HG03097 (cell line): ENCODE measurements at regions not wholly inside any gene's neighbourhood (a gene's known extent, or its start where the extent isn't known, plus 50 kb on each side); places are given as distances from the start of the nearest gene placed in this dataset.

Experiments used
- ATAC-seq: cut with Tn5 transposase; IDR thresholded peaks from one replicate; pipeline ENCODE4 v1.9.1; 2021; ENCODE audit not compliant: unreplicated experiment, low FRiP score

DNA sequence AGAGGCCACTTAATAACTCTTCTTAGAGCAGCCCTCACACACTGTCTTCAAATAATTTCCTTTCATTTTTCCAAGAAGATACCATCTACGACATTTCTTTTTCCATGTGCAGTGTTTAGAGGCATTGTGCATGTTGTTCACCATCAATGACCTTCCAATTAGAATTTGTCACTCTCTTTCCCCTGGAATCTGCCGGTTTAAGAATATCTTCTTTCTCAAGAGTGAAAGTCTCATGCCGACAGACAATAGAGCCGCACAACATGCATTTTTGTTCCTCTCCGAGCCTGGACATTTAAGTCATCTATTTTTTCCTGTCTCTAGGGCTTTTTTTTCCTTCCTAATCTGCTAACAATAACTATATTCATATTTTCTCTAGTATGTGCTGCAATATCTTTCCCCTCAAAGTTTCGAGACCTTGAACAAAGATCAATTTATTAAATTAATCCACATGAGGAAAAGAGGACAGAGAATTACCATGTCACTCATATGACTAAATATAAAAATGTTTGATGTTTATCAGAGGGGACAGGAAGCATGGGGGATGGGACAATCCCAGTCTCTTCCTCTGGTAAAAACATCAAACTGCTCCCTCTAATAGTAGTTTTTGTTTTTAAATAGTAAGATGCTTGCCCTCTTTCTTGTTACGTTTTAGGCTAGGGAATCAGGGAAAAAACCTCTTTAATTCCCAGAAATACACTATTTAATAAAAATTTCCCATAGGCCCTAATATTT is 893.4 kb downstream of the C6orf118 start:
- no peak for ATAC-seq

DNA sequence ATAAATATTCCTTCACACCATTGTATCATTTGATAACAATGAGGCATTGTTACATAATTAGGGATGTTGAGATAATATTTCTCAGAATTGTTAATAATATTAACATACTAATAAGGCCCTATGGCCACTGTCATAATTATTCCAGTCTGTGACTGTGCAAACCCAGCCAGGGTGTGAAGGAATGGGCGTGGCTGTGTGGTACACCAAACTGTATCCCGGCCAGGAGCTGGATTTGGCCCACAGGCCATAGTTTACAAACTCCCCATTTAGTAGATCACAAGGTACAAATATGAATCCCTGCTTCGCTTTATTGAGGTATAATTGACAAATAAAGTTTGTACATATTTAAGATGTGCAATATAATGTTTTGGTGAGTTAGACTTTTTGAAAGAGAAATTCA is 894.7 kb downstream of the C6orf118 start:
- ATAC-seq = no peak

DNA sequence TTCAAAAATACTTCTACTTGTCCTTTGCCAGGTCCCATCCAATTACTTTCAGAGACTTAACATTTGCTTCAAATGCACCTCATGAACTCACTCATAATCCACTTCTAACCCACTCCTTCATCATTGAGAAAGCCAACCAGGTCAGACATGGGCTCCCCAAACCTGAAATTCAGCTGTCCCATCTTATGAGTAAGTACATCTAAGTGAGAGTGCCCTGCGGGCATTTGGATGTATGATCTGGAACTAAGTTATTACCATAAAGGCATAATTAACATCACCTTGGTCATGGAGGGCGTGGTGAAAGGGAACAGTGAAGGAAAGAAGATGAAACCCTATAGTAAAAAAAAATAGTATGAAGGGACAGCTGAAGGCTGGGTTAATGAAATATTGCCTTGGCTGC is 896.8 kb downstream of the C6orf118 start:
- ATAC-seq = no peak

DNA sequence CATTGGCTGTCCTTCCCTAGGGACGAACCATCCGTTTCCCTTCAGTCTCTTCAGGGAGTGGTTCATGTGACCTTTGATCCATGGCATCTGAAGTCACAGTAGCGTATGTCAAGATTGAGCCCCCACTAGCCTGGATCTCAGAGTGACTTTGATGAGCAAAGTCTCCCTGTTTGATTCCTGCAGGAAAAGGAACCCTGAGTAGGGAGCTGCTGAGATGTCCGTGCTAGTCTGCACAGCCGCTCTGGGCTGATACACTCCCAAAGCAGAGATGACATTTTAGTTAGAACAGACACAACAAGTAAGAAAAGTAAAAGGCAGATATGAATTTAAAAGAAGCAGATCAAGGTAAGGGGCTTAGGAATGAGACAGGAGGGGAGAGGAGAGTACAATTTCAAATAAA is 899.4 kb downstream of the C6orf118 start:
- ATAC-seq = no peak

DNA sequence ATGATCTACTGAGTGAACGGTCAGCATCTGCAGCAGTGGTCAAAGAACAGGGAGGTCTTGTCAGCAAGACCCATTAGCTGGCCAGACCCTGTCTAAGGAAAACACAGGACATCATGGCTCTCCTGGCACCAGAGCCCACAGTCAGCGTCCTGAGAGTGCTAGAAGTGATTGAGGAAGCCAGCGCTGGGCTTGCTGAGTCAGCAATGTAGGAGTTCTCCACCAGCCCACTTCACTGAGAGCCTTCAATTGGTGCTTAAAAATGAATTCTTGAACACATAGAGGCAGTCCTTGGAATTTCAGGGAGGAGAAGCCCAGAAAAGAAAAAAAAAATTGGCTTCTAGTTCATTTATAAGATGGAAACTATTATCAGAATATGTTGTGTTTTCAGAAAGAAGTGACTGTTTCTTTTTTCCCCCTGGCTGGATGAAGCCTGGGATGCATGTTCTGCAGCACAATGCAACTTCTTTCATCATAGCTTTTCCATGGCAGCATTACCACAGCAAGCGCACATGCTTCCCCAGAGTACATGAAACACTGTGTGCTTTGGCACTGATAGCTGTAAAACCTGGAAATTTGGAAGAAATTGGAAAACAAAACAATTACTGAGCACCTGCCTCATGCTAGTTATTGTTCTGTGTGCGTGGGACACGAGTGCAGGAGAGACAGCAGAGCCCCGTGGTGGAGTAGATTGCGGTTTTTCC is 899.9 kb downstream of the C6orf118 start:
- no peak for ATAC-seq

DNA sequence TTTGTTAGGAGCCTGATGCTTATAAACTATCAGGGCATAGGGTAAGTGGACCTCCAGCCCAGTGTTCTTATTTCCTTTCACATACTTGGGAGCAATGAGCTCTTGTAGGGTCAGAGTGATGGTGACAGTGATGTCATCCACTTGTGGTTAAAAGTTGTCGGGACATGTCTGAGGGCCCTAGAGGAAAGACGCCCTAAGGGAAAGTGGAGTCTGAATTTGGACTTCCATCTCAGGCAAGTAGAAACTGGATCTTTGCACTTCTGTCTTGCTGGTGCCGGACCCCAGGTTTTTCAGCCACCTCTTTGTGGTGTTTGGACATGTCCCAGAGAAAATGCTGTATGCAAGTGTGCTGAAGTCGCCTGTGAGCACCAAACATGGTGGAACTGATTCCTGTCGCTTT is 900.5 kb downstream of the C6orf118 start:
- ATAC-seq = no peak

DNA sequence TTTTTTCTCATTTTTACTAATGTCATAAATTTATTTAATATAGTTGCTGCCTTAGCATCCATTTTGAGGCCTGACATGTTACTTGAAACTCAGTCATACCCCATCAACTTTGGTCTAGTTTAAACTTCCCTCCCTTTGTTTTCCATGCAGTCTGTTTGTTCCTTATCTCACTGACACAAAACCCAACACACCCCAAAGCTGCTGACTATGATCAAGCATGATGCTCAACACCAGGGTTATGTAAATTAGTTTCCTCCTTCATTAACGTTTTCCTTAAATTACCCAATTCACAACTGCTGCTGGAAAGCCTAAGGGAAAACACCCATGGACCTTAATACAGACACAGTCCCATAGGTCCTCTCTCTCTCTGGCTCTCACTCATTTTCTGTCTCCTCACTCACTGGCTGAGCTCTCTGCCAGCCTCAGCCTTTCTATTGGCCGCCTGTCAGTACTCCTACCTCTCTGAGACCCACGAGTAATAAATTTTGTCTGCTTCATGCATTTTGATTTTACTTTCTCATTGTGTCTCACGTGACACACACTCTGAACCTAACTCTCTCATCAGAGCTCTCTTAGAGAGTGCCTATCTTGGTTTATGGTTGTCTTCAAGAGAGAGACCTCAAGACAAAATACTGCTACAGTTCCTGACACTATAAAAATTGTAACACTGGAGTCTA is 904.5 kb downstream of the C6orf118 start:
- no peak for ATAC-seq

DNA sequence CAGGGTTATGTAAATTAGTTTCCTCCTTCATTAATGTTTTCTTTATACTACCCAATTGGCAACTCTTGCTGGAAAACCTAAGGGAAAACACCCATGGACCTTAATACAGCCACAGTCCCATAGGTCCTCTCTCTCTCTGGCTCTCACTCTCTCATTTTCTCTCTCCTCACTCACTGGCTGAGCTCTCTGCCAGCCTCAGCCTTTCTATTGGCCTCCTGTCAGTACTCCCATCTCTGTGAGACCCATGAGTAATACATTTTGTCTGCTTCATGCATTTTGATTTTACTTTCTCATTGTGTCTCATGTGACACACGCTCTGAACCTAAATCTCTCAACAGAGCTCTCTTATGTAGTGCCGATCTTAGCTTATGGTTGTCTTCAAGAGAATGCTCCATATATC is 907.5 kb downstream of the C6orf118 start:
- no peak for ATAC-seq

DNA sequence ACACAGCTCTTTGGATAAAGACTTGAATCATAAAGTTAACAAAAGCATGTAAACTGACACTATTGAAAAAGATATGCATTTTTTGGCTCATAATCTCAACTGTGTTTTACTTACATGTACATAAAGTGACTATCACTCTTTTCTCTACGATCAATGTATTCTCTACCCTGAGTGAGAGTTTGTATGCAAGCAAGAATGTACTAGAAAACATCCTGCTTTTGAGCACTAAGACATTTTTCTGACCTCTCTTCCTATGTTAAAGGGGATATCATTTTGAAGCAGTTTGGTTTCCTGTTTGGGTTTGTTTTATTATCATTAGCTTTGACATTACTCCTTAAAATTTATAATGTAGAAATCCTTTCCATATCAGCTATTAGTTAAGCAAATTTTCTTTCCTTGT is 910.8 kb downstream of the C6orf118 start:
- no peak for ATAC-seq

DNA sequence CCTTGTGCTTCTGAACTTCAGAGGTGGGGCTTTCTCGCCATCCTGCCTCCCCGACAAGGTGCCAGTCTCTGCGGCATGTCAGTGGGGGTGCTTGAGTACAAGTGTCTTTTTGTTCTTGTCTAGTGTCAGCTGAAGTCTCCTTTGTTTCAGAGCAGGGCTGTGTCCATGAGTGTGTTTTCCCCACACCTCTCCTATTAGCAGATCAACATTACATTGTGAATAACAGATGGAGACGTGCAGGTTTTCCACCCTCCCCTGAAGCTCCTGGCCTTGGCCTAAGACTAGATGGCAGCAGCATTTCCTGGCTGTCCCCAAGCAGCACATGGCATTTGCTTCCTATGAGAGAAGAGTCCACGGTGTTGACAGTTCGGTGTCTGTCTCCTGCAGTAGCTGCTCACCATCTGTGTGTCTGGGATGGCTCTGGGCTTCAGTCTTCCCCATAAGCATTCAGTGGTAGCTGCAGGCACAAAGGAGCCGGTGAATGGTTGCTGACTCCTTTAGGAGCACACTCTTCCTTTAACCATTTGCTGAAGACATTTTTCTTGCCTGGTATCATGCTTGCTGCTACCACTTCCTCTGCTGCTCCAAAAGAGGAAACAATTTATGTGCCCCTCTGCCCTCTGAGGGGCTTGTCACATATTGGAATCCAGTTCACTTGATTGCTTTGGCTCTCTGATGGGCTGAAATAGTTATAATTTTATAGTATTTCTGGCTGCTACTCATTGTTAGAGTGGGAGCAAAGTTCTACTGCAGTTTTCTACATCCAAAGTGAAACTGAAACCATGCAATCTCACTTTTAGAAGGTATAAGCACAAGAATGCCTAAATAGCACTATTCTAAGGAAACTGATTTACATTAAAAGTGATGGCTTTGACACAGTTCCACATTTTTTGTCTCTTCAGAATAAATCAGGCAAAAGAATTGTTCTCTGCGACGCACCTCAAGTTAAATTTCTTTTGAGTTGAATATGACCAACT is 913.0 kb downstream of the C6orf118 start:
- no peak for ATAC-seq

DNA sequence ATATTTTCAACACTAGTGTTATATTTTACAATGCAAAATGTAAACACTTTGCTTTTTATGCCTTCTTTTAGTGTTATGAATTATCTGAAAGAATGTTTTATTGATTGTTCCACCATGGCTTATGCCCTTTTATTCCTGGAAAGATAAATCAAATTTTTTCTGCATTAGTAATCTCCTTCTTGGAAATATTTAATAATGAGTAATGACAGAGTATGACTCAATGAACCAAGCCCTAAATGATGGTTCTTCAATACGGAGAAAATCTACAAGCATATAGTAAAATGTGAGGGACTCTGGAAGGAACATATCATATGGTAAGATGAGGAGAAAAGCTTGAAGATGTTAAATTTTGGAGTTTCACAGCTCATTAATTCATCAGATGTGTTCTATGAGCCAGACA is 929.6 kb downstream of the C6orf118 start:
- ATAC-seq = no peak

DNA sequence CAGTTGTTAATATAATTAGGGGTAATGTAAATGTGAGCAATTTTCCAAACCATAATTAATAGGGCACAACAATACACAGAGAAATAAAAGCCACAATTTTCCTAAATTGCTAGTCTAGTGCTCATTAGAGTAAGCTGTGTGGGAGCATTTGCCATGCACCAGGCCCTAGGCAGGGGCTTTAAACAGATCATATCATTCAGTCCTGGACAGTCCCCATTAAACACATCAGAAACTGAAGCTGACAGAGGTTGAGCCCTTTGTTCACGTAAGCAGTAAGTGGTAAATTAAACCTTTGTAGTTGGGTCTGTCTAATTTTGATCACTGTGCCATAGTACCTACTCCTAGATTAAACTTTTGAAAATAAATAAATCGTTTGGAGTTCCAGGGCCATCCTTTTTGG is 931.1 kb downstream of the C6orf118 start:
- no peak for ATAC-seq

DNA sequence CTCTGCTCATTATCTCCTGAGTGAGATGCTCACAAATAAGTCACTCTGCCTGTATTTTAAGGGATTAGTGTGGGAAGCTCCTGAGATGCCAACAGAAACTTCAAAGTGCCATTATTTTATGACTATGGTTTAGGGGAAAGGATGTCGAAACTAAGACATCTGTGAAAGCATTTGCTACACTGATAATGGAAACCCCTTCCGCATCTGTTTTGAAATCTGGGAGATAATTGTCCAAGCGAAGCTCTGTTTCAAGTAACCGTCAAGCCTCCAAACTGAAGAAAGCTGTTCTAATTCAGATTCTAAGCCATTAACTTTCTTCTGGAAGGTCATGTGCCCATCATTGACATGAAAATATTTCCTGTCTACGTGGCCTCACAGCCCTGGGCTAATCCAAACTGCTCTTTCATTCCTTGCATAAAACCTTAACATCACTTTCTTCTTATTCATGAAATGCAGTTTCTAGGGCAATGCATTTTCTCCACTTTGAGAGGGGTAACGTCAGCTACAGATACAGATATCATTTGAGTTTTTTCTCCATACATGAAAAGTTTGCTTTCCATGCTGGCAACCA is 932.0 kb downstream of the C6orf118 start:
- ATAC-seq = no peak

DNA sequence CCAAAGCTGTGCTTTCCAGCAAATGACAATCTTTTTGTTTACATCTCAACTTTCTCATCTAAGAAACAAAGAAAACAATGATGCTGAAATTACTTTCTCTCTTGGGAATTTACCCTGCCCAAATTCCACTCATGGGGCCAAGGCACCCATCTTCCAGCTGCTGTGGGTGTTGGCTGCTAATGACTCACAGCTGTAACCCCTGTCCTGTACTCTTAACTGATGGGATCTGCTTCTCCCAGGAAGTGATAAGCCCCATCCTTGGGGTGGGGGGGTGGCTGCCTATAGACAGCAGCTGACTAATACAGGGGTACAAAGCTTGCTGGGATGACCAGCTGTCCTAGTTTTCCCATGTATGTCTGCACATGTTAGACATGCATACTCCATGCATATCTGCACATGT is 938.6 kb downstream of the C6orf118 start:
- ATAC-seq = no peak

DNA sequence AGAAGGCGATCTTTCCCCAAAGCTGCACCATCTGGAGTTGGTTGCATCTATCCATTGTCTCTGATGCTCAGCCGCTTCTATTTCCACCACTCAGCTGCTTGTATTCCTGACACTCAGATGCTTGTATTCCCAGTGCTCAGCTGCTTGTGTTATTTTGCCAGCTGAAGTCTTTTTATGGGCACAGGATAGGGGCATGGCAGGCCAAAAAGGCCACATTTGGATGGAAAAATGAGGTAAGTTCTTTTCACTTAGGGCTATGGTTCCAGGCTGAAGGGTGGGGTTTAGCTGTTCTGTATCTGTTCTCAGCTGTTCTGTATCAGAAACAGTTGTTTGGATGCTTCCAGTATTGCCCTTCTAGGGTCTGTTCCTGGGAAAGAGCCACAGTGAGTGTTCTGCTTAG is 944.9 kb downstream of the QKI start:
- ATAC-seq = no peak

DNA sequence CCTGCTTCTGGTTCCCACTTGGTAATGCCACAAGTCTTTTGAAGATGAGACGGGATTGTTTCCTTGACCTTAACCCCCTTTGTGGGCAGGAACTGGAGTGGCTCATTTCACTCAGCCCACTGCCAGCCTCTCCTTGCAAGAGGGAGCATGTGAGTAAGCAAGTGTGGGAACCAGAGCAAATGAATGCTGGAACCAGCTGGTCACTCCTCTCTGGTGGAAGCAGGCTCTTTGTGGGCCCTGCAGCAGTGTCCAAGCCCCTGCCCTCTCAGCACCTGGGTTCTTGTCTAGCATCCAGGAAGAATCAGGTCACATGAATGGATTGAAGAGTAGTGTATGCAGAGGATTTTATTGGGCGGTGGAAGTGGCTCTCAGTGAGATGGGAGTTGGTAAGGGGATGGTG is 944.5 kb downstream of the QKI start:
- no peak for ATAC-seq

DNA sequence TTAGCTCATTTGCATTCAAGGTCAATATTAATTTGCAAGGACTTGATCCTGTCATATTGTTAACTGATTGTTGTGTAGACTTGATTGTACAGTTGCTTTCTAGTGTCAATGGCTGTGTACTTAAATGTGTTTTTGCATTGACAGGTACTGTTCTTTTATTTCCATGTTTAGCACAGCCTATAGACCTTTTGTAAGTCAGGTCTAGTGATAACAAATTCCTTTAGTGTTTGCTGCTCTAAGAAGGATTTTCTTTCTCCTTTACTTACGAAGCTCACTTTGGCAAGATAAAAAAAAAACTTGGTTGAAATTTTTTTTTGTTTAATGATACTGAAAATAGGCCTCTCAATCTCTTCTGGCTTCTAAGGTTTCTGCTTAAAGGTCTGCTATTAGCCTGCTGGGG is 942.3 kb downstream of the QKI start:
- ATAC-seq = no peak

DNA sequence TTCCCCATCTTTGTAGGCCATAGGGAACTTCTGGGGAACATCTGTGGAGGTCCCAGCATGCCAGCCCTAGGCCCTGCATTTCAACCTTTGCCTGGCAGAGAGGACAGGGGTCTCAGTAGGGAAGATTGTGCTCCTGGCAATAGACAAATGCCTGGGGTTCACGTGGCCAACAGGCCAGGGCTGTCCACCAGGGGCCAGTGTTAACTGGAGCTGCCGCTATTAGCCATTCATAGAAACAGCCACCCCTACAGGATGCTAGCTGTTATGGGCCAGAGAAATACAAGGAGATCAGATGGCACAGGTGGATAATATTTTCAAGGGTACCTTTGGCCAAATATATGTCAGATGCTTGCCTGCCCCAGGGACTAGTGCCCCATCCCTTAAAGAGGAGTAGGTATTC is 932.9 kb downstream of the QKI start:
- ATAC-seq = no peak

DNA sequence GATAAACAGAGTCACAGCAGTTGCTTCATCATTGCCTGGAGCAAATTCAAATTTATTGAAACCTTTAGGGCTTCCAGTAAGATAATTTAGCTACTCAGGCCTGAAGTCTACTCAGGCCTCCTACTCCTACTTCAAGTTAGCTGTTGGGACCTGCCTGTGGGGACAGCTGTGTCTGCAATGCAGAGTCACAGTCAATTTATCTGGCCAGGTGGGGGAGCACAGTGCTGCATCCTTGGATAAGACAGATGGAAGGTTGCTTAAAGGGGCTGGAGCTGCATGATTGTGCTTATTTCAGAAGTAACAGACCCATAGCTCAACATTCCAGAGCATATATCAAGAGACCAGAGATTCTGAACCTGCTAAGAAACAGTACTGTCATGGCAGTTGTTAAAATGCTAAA is 932.1 kb downstream of the QKI start:
- ATAC-seq = no peak

DNA sequence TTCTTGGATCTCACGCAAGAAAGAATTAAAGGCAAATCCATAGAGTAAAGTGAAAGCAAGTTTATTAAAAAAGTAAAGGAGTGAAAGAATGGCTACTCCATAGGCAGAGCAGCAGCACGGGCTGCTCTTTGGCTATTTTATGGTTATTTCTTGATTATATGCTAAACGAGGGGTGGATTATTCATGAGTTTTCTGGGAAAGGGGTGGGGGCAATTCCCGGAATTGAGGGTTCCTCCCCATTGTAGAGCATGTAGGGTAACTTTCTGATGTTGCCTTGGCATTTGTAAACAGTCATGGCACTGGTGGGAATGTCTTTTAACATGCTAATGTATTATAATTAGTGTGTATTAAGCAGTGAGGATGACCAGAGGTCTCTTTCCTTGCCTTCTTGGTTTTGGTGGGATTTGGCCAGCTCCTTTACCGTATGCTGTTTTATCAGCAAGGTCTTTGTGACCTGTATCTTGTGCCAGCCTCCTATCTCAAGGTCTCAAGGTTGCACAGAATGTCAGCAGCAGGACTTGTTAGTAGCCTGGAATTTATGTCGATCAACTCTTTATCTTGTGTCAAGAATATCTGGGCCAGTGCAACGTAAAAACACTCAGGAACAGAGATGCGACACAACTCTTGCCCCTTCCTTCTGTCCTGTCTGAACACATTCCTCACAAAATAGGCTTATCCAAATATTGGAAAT is 931.4 kb downstream of the QKI start:
- no peak for ATAC-seq
